HG02970 (cell line): ENCODE measurements at regions not wholly inside any gene's neighbourhood (a gene's known extent, or its start where the extent isn't known, plus 50 kb on each side); places are given as distances from the start of the nearest gene placed in this dataset.
"Not testable (repeated sequence)": the region's sequence is repeated elsewhere in the genome, so short reads cannot be mapped to it uniquely, and the experiment has no call there.

Experiments
- ATAC-seq: cut with Tn5 transposase; IDR thresholded peaks from one replicate; pipeline ENCODE4 v1.9.1; 2021; ENCODE audit warnings: mild to moderate bottlenecking, moderate library complexity, moderate number of reproducible peaks; ENCODE audit not compliant: unreplicated experiment, low FRiP score

- no peak for ATAC-seq
These were observed 74.6 kb downstream of the FEM1C start for GRCh38 chr5:115469904-115470516.

GRCh38 chr5:115467628-115468027 lies 76.9 kb downstream of the FEM1C start:
- ATAC-seq: no peak

GRCh38 chr5:115465431-115465830 lies 79.1 kb downstream of the FEM1C start:
- no peak for ATAC-seq

- ATAC-seq: no peak
These were observed 80.6 kb downstream of the FEM1C start for GRCh38 chr5:115463983-115464382.

GRCh38 chr5:115461506-115462290 lies 82.9 kb downstream of the FEM1C start:
- ATAC-seq: no peak

GRCh38 chr5:115461093-115461492 lies 83.5 kb downstream of the FEM1C start:
- ATAC-seq: no peak

DNA sequence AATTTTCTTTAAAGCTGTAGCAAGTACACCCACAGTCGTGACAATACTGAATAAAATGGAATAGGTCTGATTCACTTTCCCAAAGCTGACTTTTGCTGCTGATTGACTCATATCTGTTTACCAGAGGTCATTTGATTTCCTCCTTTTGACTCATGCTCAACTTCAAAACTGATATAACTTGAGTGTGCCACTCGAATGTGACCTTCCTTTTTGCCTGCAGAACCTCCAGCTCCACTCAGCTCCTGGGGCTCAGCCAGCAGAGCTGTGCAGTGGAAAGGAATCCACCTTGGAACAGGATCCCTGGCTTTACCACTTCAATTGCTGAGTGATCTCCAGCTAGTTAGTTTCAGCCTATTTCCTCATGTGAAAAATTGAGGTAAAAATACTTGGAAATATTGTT lies 84.1 kb downstream of the FEM1C start:
- no peak for ATAC-seq

DNA sequence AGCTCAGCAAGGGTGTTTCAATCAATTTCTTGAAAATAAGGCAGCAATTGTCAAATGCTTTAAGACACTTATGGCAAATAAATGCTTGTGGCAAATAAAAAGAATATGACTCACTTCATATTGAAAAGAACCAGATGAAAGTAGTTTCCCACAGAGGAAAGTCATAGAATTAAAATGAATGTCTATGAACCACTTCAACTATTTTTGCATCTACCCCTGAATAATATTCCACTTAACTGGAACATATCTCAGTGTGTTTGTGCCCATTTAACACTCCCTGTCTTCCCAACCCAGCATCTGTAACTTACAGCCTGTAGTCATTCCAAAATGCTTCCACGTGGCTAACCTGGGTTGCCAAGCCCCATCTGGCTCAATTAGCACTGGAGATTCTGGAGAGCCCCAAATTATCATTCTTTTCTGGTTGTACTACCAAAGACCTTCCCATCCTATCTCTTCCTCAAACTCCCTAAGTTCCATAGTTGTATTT lies 84.7 kb downstream of the FEM1C start:
- ATAC-seq: no peak

GRCh38 chr5:115458416-115458815 lies 86.2 kb downstream of the FEM1C start:
- ATAC-seq: no peak

DNA sequence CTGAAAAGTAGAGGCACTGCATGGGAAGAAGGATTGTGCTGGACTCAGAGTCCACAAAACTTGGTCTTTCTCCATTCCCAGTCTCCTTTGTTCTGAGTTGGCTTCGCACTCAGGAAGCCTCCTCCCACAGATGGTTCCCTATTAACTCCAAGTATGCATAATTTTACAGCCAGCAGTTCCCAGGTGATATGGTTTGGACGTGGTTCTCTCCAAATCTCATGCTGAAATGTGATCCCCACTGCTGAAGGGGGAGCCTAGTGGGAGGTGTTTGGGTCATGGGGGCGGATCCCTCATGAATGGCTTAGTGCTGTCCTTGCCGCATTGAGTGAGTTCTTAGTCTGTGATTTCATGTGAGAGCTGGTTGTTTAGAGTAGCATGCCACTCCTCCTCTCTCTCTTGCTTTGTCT lies 86.6 kb downstream of the FEM1C start:
- no peak for ATAC-seq

DNA sequence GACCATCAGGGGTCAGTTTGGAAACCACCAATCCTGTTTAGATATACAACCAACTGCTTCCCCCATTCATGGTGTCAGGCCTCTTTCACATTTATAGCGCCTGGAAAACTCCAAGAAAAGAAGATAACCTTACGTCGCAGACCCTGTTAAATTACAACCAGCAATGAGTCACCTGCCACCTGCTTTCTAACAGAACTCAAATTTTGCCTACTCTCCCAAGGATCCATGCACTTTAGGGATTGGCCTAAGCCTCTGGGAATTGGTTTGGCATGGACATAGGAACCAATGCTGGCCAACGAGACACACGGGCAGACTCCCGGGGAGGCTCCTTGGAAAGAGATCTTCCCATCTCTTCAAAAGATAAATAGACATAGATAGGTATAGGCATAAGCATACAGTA lies 87.0 kb downstream of the FEM1C start:
- no peak for ATAC-seq

DNA sequence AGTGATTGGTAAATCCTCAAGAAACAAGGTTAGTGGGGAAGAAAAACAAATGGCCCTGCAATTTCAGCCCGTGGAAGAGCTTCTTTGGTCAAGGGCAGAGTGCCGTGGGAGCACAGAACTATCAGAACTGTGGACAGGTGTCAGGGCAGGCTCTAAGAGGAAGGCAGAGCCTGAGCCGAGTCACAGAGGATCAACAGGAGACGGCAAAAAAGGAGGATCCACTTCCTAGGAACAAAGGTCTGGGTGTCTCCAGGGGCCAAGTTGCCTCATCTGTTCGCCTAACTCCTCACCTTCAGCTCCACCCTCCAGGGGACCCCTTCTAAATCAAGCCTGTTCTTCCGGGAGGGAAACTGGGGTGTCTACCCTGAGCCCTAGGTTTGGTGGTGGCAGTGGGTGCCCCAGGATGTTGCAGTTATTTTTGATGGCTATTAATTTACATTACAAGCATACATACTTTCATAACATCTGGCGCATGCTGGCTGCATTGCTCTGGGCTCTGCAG lies 88.0 kb downstream of the FEM1C start:
- ATAC-seq: no peak

DNA sequence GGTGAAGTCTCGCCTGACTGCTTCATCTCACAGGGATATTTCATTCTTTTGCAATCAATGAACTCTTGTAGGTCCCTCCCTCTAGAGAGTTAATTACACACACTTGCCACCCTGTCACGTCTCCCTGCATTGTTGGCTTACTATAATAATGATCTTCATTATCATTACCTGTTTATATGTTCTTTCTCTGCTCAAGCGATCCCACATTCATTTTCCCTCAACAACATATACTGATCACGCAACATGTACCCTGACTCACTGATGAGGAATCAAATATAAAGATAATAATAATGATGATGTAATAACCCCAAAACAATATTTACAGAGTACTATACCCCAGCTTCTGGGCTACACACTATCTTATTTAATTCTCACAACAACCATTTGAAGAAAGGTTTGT lies 88.5 kb downstream of the FEM1C start:
- ATAC-seq: no peak

DNA sequence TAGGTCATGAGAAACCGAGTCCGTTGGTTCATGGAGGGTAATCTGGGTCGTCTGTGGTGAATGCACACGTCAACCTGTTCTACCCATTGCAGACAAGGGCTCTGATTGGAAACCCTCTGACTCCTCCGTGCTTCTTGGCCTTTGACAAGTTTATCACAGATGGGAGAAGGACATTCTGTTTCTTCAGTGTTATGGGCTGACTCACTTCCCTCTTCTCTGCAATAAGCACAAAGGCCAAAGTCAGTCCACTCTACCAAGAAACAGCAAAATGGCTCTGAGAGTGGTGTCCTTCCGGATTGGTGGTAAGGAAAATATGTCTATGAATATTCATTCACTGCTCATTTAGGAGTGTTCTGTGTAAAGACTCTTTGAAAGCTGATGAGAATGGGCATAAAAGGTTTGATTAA lies 89.3 kb downstream of the FEM1C start:
- no peak for ATAC-seq

GRCh38 chr5:115453391-115454095 lies 91.0 kb downstream of the FEM1C start:
- no peak for ATAC-seq

GRCh38 chr5:115452536-115453235 lies 91.9 kb downstream of the FEM1C start:
- ATAC-seq: no peak

DNA sequence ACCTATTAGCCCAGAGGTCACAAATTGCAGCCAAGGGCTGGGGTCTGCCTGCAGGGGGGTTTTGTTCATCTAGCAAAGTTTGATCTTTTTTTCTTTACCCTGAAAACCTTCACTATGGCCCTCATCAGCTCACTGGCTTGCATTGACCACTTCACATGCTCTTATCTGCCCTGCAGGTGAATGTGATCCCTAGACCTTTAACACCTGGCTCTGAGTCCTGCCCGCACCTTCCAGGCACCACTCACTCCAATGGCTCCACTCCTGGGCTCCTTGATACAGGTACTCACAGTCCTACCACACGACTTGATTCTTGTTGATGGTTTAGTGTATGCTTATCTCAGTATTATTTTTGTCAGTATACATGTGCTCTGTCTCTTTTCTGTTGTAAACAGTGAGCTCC lies 92.5 kb downstream of the FEM1C start:
- ATAC-seq: no peak

GRCh38 chr5:115450741-115451140 lies 93.8 kb downstream of the FEM1C start:
- ATAC-seq: no peak

DNA sequence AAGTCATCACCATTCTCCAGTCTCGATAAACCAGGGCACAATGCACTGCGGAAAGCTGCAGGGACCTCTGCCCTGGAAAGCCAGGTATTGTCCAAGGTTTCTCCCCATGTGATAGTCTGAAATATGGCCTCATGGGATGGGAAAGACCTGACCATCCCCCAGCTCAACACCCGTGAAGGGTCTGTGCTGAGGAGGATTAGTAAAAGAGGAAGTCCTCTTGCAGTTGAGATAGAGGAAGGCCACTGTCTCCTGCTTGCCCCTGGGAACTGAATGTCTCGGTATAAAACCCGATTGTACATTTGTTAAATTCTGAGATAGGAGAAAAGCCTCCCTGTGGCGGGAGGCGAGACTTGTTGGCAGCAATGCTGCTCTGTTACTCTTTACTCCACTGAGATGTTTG lies 95.9 kb downstream of the FEM1C start:
- not testable (repeated sequence) for ATAC-seq

DNA sequence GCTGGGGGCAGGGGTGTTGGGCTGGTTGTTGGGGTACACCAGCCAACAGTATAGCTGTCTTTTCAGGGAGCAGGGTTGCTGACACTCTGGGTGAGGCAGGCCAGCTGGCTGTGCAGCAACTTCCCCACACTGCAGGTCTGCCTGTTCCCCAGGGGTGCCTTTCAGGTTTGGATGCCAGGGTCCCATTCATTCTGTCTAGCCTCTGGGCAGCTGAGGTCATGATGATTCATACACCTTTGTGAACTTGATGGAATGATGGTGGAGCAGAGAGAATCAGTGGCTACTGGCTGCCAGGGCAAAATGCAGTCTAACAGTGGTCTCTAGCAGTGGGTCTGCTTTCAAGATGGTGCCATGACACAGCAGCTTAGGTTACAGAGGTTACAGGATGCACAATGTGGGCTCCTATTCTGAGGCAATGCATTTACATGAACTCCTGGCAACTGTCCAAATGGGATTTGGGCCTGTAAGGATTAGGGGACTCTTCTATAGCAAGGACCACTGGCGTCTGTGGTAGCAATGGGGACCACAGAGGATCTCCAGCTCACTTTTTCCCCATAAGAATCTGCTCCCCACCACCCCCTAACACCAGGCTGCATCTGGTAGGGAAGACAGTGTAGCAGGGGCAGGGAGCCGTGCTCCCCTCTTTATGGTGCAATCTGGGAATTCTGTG lies 103.7 kb downstream of the FEM1C start:
- no peak for ATAC-seq
